ENCODE measurements at regions not wholly inside any gene's neighbourhood (a gene's known extent, or its start where the extent isn't known, plus 50 kb on each side); places are given as distances from the start of the nearest gene placed in this dataset.

GRCh38 chr5:164832516-164832915, 1327.1 kb downstream of the MAT2B start:
- Histone ChIP-seq H2AFZ (ENCODE audit: low read length) (no peak overlapping the region), H4K20me1 (ENCODE audit: insufficient read depth, low read length) (no peaks in the 10 kb centered on the region), H3K4me2 (ENCODE audit: low read depth, low read length) (no peak overlapping the region), H3K79me2 (ENCODE audit: insufficient read depth, low read length) (no peaks in the 10 kb centered on the region), H3K36me3 (replicated peaks in 1 of 2; ENCODE audit: control insufficient read depth in 1 of 2, insufficient read depth in 2 of 2, low read length in 2 of 2) (no peaks in the 10 kb centered on the region), H3K9ac (ENCODE audit: insufficient read depth, low read depth, low read length) (no peak overlapping the region), H3K27me3 (ENCODE audit: control insufficient read depth in 1 of 2, insufficient read depth in 2 of 2, low read length in 2 of 2) (no peaks in the 10 kb centered on the region), H3K4me1 (ENCODE audit: insufficient read depth, low read length) (no peaks in the 10 kb centered on the region), H3K4me3 (replicated peaks in 1 of 3; ENCODE audit: insufficient read depth in 1 of 3, low read depth in 2 of 3, low read length in 3 of 3) (no peak overlapping the region), H3K9me3 (ENCODE audit: low read length) (peaks cover 69% of the 10 kb centered on the region), H3K27ac (ENCODE audit: extremely low read length, insufficient read depth, low read length) (no peak overlapping the region)
- TF ChIP-seq ZNF343 (CRISPR knock-in tag; IDR thresholded peaks at IDR 0.05) (no peak), MATR3 (CRISPR knock-in tag; IDR thresholded peaks at IDR 0.05) (no peak), TEAD3 (CRISPR knock-in tag; optimal IDR thresholded peaks at IDR 0.05; ENCODE audit: borderline replicate concordance) (no peak), PHF21A (CRISPR knock-in tag; IDR thresholded peaks at IDR 0.05) (no peak), ZSCAN25 (CRISPR knock-in tag; IDR thresholded peaks at IDR 0.05) (no peak), POGZ (CRISPR knock-in tag; IDR thresholded peaks at IDR 0.05) (no peak), SNAPC2 (CRISPR knock-in tag; IDR thresholded peaks at IDR 0.05) (no peak), ZZZ3 (CRISPR knock-in tag; IDR thresholded peaks at IDR 0.05; ENCODE audit: borderline replicate concordance) (no peak), ZNF710 (CRISPR knock-in tag; IDR thresholded peaks at IDR 0.05; ENCODE audit: borderline replicate concordance) (no peak), CEBPZ (IDR thresholded peaks at IDR 0.05; ENCODE audit: low read length) (no peak)
- intact Hi-C loops (cut with micrococcal nuclease; ENCODE audit: unreplicated experiment) = no loop called here
- ATAC-seq (no peak), FAIRE-seq (no peak), DNase-seq (ENCODE audit: low spot score) (no peak)
- ChIA-PET CTCF (ENCODE audit: low intra/inter-chr PET ratio, low total read pairs) (no interaction called here), POLR2A (no interaction called here)
- WGBS (ENCODE audit: low lambda C conversion rate) = 4% methylated on average over 5 of the region's 6 CpGs
- in situ Hi-C loops (cut with HindIII; ENCODE audit: extremely low pct_ligation_motif_present, low pct_unique_long_range_greater_than_20kb) = no loop called here
- BruUV-seq (replicated peaks) = no TSS peak
